Stromal cell of bone marrow (primary cell): ENCODE measurements at regions not wholly inside any gene's neighbourhood (a gene's known extent, or its start where the extent isn't known, plus 50 kb on each side); places are given as distances from the start of the nearest gene placed in this dataset.
A peak's percentile ranks its signal among the peaks of the same experiment; 100 is the strongest.

Experiments
- DNase-seq: peaks from one replicate; pipeline ENCODE4 v3.0.0-alpha.2; 2012; ENCODE audit warnings: low read depth

- DNase-seq: no peak
Observed at GRCh38 chr10:107614939-107615685, 450.6 kb upstream of the SORCS1 start.

- no peak for DNase-seq
Observed at GRCh38 chr10:107611115-107611514, 446.6 kb upstream of the SORCS1 start.

GRCh38 chr10:107589081-107589480 is 424.6 kb upstream of the SORCS1 start:
- DNase-seq: no peak

GRCh38 chr10:107585630-107586029 is 421.1 kb upstream of the SORCS1 start:
- DNase-seq: no peak

DNA sequence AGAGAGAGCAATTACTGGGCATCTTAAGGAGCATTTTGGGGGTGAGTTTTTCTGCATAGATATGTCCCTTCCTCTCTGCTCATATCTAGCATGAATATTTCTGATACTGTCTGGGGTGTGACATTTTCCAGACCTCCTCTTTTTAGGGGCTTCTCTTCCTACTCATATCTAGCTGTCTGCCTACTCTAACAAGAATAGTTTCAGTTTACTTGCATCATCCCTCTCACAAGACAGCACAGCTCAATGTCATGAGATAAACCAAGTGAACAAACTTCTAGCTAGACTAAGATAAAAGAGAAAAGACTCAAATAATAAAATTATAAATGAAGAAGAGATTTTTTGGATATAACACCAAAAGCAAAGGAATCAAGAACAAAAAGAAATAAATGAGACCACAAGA is 419.5 kb upstream of the SORCS1 start:
- DNase-seq: no peak

GRCh38 chr10:107579970-107580369 is 415.5 kb upstream of the SORCS1 start:
- peak; percentile 2 for DNase-seq

DNA sequence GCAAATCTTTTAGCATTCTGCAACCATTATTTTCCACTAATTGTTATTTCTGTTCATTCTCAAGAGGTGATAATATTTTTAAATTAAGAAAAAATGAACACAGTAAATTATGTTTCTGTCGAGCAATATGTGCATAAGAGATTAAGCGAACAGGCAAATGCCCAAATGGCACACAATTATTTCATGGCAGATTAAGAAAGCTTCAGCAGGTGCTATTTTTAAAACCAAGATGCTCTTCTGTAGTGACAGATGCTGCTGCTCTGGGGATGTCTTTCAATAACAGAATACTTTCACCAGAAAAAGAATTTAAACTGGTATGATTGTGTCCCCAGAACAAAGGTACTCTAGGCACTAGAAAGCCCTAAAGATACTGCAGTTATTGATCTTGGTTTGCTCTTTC is 412.7 kb upstream of the SORCS1 start:
- DNase-seq: no peak

GRCh38 chr10:107576746-107577145 is 412.2 kb upstream of the SORCS1 start:
- DNase-seq: no peak

DNA sequence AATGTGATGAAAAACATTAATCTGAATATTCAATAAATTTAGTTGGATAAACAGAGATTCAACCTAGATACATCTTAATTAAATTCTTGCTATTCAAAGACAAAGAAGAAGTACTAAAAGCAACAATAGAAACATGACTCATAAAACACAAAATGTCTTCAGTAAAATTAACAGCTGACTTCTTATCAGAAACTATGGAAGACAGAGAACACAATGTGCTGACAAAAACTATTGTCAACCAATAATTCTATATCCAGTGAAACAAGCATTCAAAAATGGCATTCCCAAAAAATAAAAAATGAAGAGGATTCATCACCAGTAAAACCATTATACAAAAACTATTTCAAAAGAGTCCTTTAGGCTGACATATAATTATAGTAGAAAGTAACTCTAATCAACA is 400.5 kb upstream of the SORCS1 start:
- DNase-seq: no peak

DNA sequence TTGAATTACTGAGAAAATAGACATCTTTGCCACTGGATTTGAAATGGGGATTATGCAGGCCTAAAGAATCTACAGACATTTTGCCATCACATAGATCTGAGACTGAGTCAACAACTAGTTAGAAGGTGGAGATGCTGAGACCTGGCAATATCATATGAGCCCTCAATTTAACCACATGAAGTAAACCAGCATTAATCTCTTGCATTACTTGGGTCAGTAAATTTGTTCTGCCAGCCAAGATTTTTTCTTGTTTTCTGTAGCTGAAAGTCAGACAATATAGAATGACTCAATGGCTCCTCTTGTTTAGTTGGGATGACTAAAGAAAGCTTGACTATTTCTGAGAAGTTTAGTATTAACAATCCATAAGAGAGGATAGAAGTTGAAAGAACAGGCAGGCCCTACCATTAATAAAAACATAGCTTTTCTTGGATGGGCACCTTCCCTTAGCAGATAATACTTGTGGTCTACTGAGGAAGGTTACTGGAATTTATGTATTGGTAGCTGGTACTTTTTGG is 396.7 kb upstream of the SORCS1 start:
- DNase-seq: no peak

DNA sequence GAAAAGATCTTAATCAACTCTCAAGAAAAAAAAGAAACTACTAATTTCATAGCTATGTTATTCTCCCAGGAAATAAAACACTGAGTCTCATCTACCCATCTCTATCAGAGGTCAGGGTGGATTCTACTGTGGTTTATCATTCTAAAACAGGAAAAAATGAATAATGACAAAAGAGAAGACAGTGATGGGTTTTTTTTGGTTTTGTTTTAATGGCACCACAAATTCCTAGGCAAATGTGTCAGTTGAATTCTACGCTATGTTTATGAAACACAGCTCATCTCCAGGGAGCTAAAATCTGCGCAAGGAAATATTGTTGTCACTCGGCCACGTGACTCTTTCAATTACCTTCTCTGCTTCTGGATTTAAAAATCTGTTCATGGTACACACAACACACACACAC is 393.4 kb upstream of the SORCS1 start:
- no peak for DNase-seq

DNA sequence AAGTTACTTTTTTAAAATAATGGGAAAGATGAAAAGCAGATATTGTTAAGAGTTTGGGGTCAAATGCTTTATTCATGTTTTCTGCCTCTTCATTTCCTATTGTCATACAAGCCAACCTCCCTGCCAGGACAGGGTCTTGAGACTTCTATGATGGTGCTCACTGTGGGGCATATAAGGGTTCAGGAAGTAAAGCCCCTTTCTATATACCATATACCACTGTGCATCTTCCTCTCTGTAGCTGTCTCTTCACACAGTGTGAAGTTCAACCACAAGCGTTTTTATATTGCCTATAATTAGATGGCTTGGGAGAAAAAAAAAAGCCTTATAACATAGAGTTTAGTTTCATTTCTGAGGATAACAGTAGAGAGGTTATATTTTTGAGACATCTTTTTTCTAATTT is 389.8 kb upstream of the SORCS1 start:
- no peak for DNase-seq

DNA sequence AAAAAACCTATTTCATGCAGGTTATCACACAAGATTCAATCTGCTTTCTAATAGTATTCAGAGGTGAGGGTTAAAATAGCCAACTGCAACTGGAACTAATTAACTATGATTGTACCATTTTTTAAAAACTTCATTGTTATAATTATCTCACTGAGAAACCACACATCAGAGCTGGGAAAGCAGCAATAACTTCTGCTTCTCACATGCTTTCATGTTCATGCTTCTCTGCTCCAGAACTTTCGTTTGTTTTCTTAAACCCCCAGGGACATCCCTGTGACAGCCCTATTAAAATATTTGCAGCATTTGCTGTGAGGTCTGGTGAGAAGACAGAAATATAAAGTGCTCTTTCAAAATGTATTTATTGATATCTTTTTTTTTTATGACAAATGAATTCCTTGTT is 389.0 kb upstream of the SORCS1 start:
- peak; percentile 2 for DNase-seq

DNA sequence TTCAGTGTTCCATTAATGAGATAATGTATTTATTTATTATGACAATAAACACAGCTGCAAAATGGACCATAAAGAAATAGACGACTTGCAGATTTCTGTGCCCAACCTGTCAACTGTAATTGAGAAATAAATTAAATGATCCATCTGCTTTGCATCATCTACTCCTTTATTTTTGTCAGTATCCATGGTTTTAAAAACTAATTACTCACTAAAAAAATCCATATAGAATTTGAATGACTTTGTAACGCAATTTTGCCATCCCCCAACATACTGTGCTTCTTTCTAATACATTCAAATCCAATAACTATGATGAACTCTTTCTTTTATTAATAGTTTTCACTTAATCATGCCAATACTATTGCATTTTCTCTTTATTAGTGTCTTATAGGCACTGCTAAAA is 388.5 kb upstream of the SORCS1 start:
- no peak for DNase-seq

DNA sequence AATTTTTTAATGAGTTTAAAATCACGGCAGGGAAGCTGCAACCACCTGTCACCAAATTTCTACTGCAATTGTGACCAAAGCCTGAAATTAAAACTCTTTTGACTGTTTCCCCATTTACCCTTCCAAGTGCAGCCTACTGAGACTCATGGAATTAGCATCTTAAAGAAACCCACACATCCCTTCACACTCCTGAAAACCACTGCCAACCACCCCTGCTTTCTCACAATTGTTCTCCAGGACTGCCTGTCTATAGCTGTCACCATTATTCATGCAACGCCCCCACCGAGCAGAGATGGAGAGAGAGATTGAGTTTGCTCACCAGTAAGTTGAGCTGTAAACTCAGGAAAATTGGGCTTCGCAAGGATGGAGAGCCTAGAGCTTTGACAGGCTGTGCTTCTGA is 383.8 kb upstream of the SORCS1 start:
- no peak for DNase-seq

GRCh38 chr10:107546986-107547385 is 382.5 kb upstream of the SORCS1 start:
- no peak for DNase-seq

- peak; percentile 9 for DNase-seq
Observed at GRCh38 chr10:107546284-107546683, 381.8 kb upstream of the SORCS1 start.

- no peak for DNase-seq
Observed at GRCh38 chr10:107545717-107546116, 381.2 kb upstream of the SORCS1 start.

- no peak for DNase-seq
Observed at GRCh38 chr10:107544706-107545520, 380.4 kb upstream of the SORCS1 start.

DNA sequence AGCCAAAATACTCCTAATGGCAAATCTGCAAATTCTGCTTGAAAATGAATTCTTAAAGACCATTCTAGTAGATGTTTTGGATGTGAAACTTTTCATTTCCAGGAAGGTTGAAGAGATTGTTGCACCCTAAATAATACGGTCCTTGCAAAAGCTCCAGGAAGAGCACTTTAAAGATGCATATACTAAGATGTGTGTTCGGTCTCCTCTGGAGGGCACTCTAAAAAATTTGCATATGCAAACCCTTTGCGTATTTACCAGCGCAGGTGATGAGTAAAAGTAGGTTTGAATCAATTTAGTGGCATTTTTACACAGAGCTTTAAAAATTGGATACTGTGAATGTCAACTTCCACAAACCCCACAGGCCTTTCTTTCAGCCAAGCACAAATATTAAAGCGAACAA is 378.1 kb upstream of the SORCS1 start:
- DNase-seq: no peak

DNA sequence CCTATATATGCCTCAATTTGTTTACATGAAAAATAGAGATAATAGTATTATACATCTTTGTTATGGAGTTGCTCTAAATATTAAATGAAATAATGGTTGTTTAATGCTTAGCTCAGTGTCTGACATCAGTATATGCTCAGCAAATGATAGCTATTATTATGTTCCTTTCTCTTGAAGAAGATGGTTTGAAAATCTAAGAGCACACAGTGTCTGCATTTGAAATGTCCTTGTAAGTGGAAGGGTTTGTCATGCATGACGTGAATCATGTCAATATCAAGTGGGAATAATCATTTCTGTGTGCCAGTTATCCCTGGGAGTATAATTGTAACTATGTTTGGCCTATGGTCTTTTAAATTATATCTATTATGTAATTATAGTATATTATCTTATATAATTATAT is 377.5 kb upstream of the SORCS1 start:
- no peak for DNase-seq

- DNase-seq: no peak
Observed at GRCh38 chr10:107540981-107541380, 376.5 kb upstream of the SORCS1 start.

GRCh38 chr10:107529350-107529749 is 364.8 kb upstream of the SORCS1 start:
- DNase-seq: no peak
